ENCODE measurements at regions not wholly inside any gene's neighbourhood (a gene's known extent, or its start where the extent isn't known, plus 50 kb on each side); places are given as distances from the start of the nearest gene placed in this dataset.

DNA sequence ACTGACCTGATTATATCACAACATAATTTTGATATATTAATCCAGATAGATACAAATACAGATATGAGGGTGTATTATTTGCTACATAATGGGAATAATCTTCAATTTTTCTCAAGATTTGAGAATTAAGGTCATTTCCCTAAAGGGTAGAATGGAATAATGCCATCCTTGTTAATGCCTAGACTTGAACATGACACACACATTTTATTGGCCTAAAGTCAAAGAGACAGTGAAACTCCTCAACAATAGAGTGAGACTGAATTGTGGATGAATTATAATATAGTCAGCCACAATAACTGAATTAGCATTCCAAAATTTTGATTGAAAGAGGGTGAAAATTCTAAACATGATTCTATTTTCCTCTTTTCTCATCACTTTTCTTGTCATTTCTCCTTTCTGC lies 506.0 kb upstream of the CDH2 start:
- TF ChIP-seq CTCF (IDR thresholded peaks at IDR 0.05) (no peak), ZFX (IDR thresholded peaks at IDR 0.05; ENCODE audit: borderline replicate concordance) (no peak)
